ENCODE measurements at regions not wholly inside any gene's neighbourhood (a gene's known extent, or its start where the extent isn't known, plus 50 kb on each side); places are given as distances from the start of the nearest gene placed in this dataset.

GRCh38 chr4:147354237-147354636 lies 126.7 kb upstream of the EDNRA start:
- in situ Hi-C loops (cut with MboI) (no loop called here), intact Hi-C loops (cut with micrococcal nuclease) (no loop called here)
- 0% methylated on average over 1 of the region's 1 CpG for WGBS (ENCODE audit: insufficient coverage, low coverage, missing lambda C conversion rate)
- Histone ChIP-seq H4K20me1 (replicated peaks; ENCODE audit: control insufficient read depth, insufficient read depth, low read length) (no peaks in the 10 kb centered on the region), H3K9me1 (ENCODE audit: control insufficient read depth, insufficient read depth, low read length) (no peaks in the 10 kb centered on the region), H3K9ac (ENCODE audit: insufficient read depth in 1 of 2, low read depth in 2 of 2, low read length in 2 of 2) (no peak overlapping the region), H3K4me3 (no peak overlapping the region), H3K27me3 (ENCODE audit: control insufficient read depth in 2 of 2, insufficient read depth in 2 of 2, low read length in 2 of 2) (no peaks in the 10 kb centered on the region), H3K27ac (ENCODE audit: extremely low read depth, low read depth, low read length) (no peak overlapping the region), H3K4me1 (replicated peaks in 1 of 2; ENCODE audit: control insufficient read depth in 2 of 2, insufficient read depth in 2 of 2, low read length in 2 of 2) (no peaks in the 10 kb centered on the region), H3K9me3 (replicated peaks; ENCODE audit: control insufficient read depth, insufficient read depth, low read depth, low read length) (no peaks in the 10 kb centered on the region), H3K79me2 (ENCODE audit: control insufficient read depth, insufficient read depth, low read length) (no peaks in the 10 kb centered on the region), H3K36me3 (ENCODE audit: control insufficient read depth, insufficient read depth, low read length) (no peaks in the 10 kb centered on the region), H3K4me2 (ENCODE audit: insufficient read depth, low read length) (no peak overlapping the region), H2AFZ (ENCODE audit: low read depth, low read length) (no peak overlapping the region)
- ChIA-PET POLR2A (interaction anchor here (0.6 kb wide), 1 partner anchor 670 kb away, joined by 3 read pairs; no protein-coding TSS in a partner anchor), CTCF (ENCODE audit: low intra/inter-chr PET ratio) (no interaction called here)
- no peak for TF ChIP-seq RNF2 (IDR thresholded peaks at IDR 0.05)
- TF ChIP-seq MAFK (IDR thresholded peaks at IDR 0.05; ENCODE audit: low read length) = no peak
- TF ChIP-seq MYNN (IDR thresholded peaks at IDR 0.05) = no peak
- no peak for TF ChIP-seq MYNN (CRISPR knock-in tag; IDR thresholded peaks at IDR 0.05)
- no TSS peak for BruUV-seq (replicated peaks)
- FAIRE-seq (no peak), DNase-seq (ENCODE audit: extremely low read depth in 1 of 4, low spot score in 3 of 4) (no peak), ATAC-seq (no peak)

- no peak overlapping the region for H3K4me3 ChIP-seq
- intact Hi-C loops (cut with micrococcal nuclease) = no loop called here
- ATAC-seq (no peak), DNase-seq (ENCODE audit: extremely low read depth in 1 of 4, low spot score in 3 of 4) (no peak), FAIRE-seq (no peak)
- no peak overlapping the region for H3K4me2 ChIP-seq (ENCODE audit: insufficient read depth, low read length)
- ChIA-PET POLR2A (interaction anchor here (0.6 kb wide), 1 partner anchor 669 kb away, joined by 3 read pairs; no protein-coding TSS in a partner anchor), CTCF (ENCODE audit: low intra/inter-chr PET ratio) (no interaction called here)
- H4K20me1 ChIP-seq (replicated peaks; ENCODE audit: control insufficient read depth, insufficient read depth, low read length) = no peaks in the 10 kb centered on the region
- in situ Hi-C loops (cut with MboI) = no loop called here
- no peak overlapping the region for H2AFZ ChIP-seq (ENCODE audit: low read depth, low read length)
- H3K27me3 ChIP-seq (ENCODE audit: control insufficient read depth in 2 of 2, insufficient read depth in 2 of 2, low read length in 2 of 2) = no peaks in the 10 kb centered on the region
- no peak overlapping the region for H3K9ac ChIP-seq (ENCODE audit: insufficient read depth in 1 of 2, low read depth in 2 of 2, low read length in 2 of 2)
- no peaks in the 10 kb centered on the region for H3K9me3 ChIP-seq (replicated peaks; ENCODE audit: control insufficient read depth, insufficient read depth, low read depth, low read length)
- H3K79me2 ChIP-seq (ENCODE audit: control insufficient read depth, insufficient read depth, low read length) = no peaks in the 10 kb centered on the region
- H3K4me1 ChIP-seq (replicated peaks in 1 of 2; ENCODE audit: control insufficient read depth in 2 of 2, insufficient read depth in 2 of 2, low read length in 2 of 2) = no peaks in the 10 kb centered on the region
- no peaks in the 10 kb centered on the region for H3K9me1 ChIP-seq (ENCODE audit: control insufficient read depth, insufficient read depth, low read length)
- no peaks in the 10 kb centered on the region for H3K36me3 ChIP-seq (ENCODE audit: control insufficient read depth, insufficient read depth, low read length)
- no TSS peak for BruUV-seq (replicated peaks)
- 0% methylated on average over 3 of the region's 3 CpGs for WGBS (ENCODE audit: insufficient coverage, low coverage, missing lambda C conversion rate)
- no peak overlapping the region for H3K27ac ChIP-seq (ENCODE audit: extremely low read depth, low read depth, low read length)
- TF ChIP-seq SFPQ (IDR thresholded peaks at IDR 0.05; ENCODE audit: low read depth, low read length) (no peak), KLF10 (CRISPR knock-in tag; IDR thresholded peaks at IDR 0.05) (no peak), ZNF717 (CRISPR knock-in tag; IDR thresholded peaks at IDR 0.05) (no peak), TAF9B (IDR thresholded peaks at IDR 0.05; ENCODE audit: partially characterized antibody) (no peak), ZNF76 (CRISPR knock-in tag; IDR thresholded peaks at IDR 0.05; ENCODE audit: borderline replicate concordance) (no peak), KLF1 (tag; IDR thresholded peaks at IDR 0.05) (no peak), ETS2 (tag; IDR thresholded peaks at IDR 0.05; ENCODE audit: borderline replicate concordance, poor library complexity, severe bottlenecking) (no peak), OTX1 (CRISPR knock-in tag; IDR thresholded peaks at IDR 0.05) (no peak), RHOXF2B (CRISPR knock-in tag; conservative IDR thresholded peaks at IDR 0.05) (no peak), MEIS2 (IDR thresholded peaks at IDR 0.05; ENCODE audit: partially characterized antibody) (no peak), TCF7 (IDR thresholded peaks at IDR 0.05; ENCODE audit: borderline replicate concordance) (no peak), ATF1 (CRISPR knock-in tag; IDR thresholded peaks at IDR 0.05) (no peak), ATF1 (tag; IDR thresholded peaks at IDR 0.05) (no peak), ZNF764 (CRISPR knock-in tag; IDR thresholded peaks at IDR 0.05; ENCODE audit: low read depth) (no peak), FOXJ3 (CRISPR knock-in tag; IDR thresholded peaks at IDR 0.05) (no peak)
These were observed 125.8 kb upstream of the EDNRA start for GRCh38 chr4:147355032-147355656.
